NT2/D1 (cell line): ENCODE measurements at regions not wholly inside any gene's neighbourhood (a gene's known extent, or its start where the extent isn't known, plus 50 kb on each side); places are given as distances from the start of the nearest gene placed in this dataset.
"Not testable (repeated sequence)": the region's sequence is repeated elsewhere in the genome, so short reads cannot be mapped to it uniquely, and the experiment has no call there.

Experiments used
- SUZ12 ChIP-seq: IDR thresholded peaks from 2 replicates; pipeline ENCODE4 v1.6.1; 2011; ENCODE audit not compliant: insufficient read length, insufficient read depth; ENCODE audit errors: extremely low read depth
- YY1 ChIP-seq: IDR thresholded peaks from 2 replicates; pipeline ENCODE4 v1.6.1; 2011; ENCODE audit not compliant: insufficient read length, insufficient read depth

DNA sequence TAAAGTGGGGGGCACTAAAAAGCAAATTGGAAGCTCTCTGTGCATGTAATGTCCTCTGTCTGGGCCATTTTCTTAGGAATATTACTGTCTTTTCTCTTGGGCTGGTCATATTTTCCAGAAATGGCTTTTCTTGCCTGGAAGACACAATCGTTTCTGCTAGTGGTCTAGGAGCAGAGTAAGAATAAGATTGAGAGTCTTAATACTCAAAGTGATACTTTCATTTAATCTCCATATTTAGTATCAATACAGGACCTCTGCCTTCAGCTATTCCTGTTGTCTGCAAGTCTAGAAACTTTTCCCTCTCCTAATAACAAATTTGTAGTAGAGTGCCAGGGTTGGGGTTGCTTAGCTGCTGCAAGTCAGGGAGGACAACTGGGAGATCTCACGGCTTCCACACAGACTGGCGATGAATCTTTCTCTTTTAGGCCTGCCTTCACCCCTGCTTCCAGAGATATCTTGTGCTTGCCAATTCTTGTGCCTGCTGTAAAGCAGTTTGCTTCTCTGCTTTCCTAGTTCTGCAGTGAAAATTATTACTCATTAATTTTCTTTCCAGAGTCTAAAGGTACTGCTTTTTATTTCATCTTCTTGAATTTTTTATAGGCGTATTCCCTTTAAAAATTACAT lies 149.6 kb downstream of the KBTBD2 start:
- TF ChIP-seq YY1, SUZ12: not testable (repeated sequence)
